DND-41 (cell line): ENCODE measurements at regions not wholly inside any gene's neighbourhood (a gene's known extent, or its start where the extent isn't known, plus 50 kb on each side); places are given as distances from the start of the nearest gene placed in this dataset.

Experiments
- ATAC-seq: fragments of 200-7000 bp; cut with Tn5 transposase; 3 replicates; pipeline ENCODE4 v1.9.1; 2021; ENCODE audit warnings: low read depth; ENCODE audit not compliant: insufficient read depth
- DNase-seq: peaks from one replicate; pipeline ENCODE4 v3.0.0-alpha.2; 2020
- H2AFZ ChIP-seq: 2 replicates; pipeline ENCODE4 v1.6.0; 2012; ENCODE audit warnings: low read depth, low read length
- H3K27ac ChIP-seq: 2 replicates; pipeline ENCODE4 v1.5.1; 2012; ENCODE audit warnings: low read length, inconsistent platforms
- H3K27me3 ChIP-seq: fragments of 200-600 bp; sonication (generic); 2 replicates; pipeline ENCODE4 v1.6.0; 2012; ENCODE audit warnings: low read length, mild to moderate bottlenecking, inconsistent platforms; ENCODE audit not compliant: insufficient read depth, poor library complexity
- H3K36me3 ChIP-seq: 2 replicates; pipeline ENCODE4 v1.5.1; 2012; ENCODE audit warnings: low read length, inconsistent platforms; ENCODE audit not compliant: insufficient read depth
- H3K4me1 ChIP-seq: 2 replicates; pipeline ENCODE4 v1.5.1; 2012; ENCODE audit warnings: mild to moderate bottlenecking, low read length; ENCODE audit not compliant: insufficient read depth
- H3K4me2 ChIP-seq: 2 replicates; pipeline ENCODE4 v1.6.0; 2012; ENCODE audit warnings: mild to moderate bottlenecking, moderate library complexity, low read length, inconsistent platforms; ENCODE audit not compliant: insufficient read depth
- H3K4me3 ChIP-seq, 2 experiments: fragments of 200-600 bp in 1 of 2; shearing (Covaris generic) in 1 of 2; 2 replicates each; pipeline ENCODE4 v1.5.1; 2012 to 2016; ENCODE audit warnings: inconsistent platforms in 2 of 2, low read length in 2 of 2, mild to moderate bottlenecking in 2 of 2, low read depth in 1 of 2, moderate library complexity in 1 of 2
- H3K79me2 ChIP-seq: 2 replicates; pipeline ENCODE4 v1.6.0; 2012; ENCODE audit warnings: low read length, inconsistent platforms; ENCODE audit not compliant: insufficient read depth
- H3K9ac ChIP-seq: 2 replicates; pipeline ENCODE4 v1.6.0; 2012; ENCODE audit warnings: low read depth, mild to moderate bottlenecking, inconsistent platforms, low read length, moderate library complexity
- H3K9me3 ChIP-seq: 2 replicates; pipeline ENCODE4 v1.5.1; 2012; ENCODE audit warnings: low read length, moderate library complexity, mild to moderate bottlenecking, inconsistent platforms; ENCODE audit not compliant: insufficient read depth, severe bottlenecking
- H4K20me1 ChIP-seq: 2 replicates; pipeline ENCODE4 v1.6.0; 2012; ENCODE audit warnings: low read length; ENCODE audit not compliant: insufficient read depth
- CTCF ChIP-seq: IDR thresholded peaks from 2 replicates; pipeline ENCODE4 v1.5.1; 2012; ENCODE audit warnings: borderline replicate concordance, low read length, moderate library complexity, mild to moderate bottlenecking; ENCODE audit not compliant: poor library complexity, severe bottlenecking; ENCODE audit errors: extremely low read depth
- EZH2 ChIP-seq: IDR thresholded peaks from 3 replicates; pipeline ENCODE4 v1.6.1; 2012; ENCODE audit warnings: borderline replicate concordance, low read depth, mild to moderate bottlenecking, moderate library complexity, low read length, inconsistent platforms; ENCODE audit not compliant: severe bottlenecking

- no peak for DNase-seq
- H3K4me2 ChIP-seq = no peak overlapping the region
- H2AFZ ChIP-seq = no peak overlapping the region
- H3K27ac ChIP-seq = no peak overlapping the region
- TF ChIP-seq EZH2 (no peak), CTCF (no peak)
- no peaks in the 10 kb centered on the region for H3K79me2 ChIP-seq
- no peaks in the 10 kb centered on the region for H3K4me1 ChIP-seq
- ATAC-seq = no peak
- no peaks in the 10 kb centered on the region for H3K36me3 ChIP-seq
- H3K27me3 ChIP-seq = no peaks in the 10 kb centered on the region
- no peak overlapping the region for H3K4me3 ChIP-seq
- H3K9me3 ChIP-seq = no peaks in the 10 kb centered on the region
- no peak overlapping the region for H3K9ac ChIP-seq
- H4K20me1 ChIP-seq = no peaks in the 10 kb centered on the region
Observed at GRCh38 chr17:69783865-69784264, 291.2 kb upstream of the KCNJ16 start.

GRCh38 chr17:69788957-69789356 lies 286.1 kb upstream of the KCNJ16 start:
- Histone ChIP-seq H4K20me1 (no peaks in the 10 kb centered on the region), H3K27me3 (no peaks in the 10 kb centered on the region), H3K9me3 (no peaks in the 10 kb centered on the region), H3K36me3 (no peaks in the 10 kb centered on the region), H3K4me1 (no peaks in the 10 kb centered on the region), H3K4me3 (no peak overlapping the region), H2AFZ (no peak overlapping the region), H3K27ac (no peak overlapping the region), H3K4me2 (no peak overlapping the region), H3K79me2 (no peaks in the 10 kb centered on the region), H3K9ac (no peak overlapping the region)
- ATAC-seq (no peak), DNase-seq (no peak)
- TF ChIP-seq EZH2 (no peak), CTCF (no peak)

- H2AFZ ChIP-seq = no peak overlapping the region
- no peak overlapping the region for H3K27ac ChIP-seq
- DNase-seq (no peak), ATAC-seq (no peak)
- no peaks in the 10 kb centered on the region for H3K27me3 ChIP-seq
- H3K79me2 ChIP-seq = no peaks in the 10 kb centered on the region
- no peaks in the 10 kb centered on the region for H3K4me1 ChIP-seq
- H4K20me1 ChIP-seq = no peaks in the 10 kb centered on the region
- H3K36me3 ChIP-seq = no peaks in the 10 kb centered on the region
- H3K9ac ChIP-seq = no peak overlapping the region
- H3K9me3 ChIP-seq = no peaks in the 10 kb centered on the region
- H3K4me2 ChIP-seq = no peak overlapping the region
- TF ChIP-seq CTCF = no peak
- TF ChIP-seq EZH2 = no peak
- H3K4me3 ChIP-seq = no peak overlapping the region
Observed at GRCh38 chr17:69796078-69796477, 278.9 kb upstream of the KCNJ16 start.

GRCh38 chr17:69800870-69801269 lies 274.2 kb upstream of the KCNJ16 start:
- Histone ChIP-seq H3K4me2 (no peak overlapping the region), H3K9me3 (peaks cover 8% of the 10 kb centered on the region), H3K79me2 (no peaks in the 10 kb centered on the region), H3K27ac (no peak overlapping the region), H3K4me1 (no peaks in the 10 kb centered on the region), H3K9ac (no peak overlapping the region), H3K27me3 (no peaks in the 10 kb centered on the region), H4K20me1 (no peaks in the 10 kb centered on the region), H3K4me3 (no peak overlapping the region), H2AFZ (no peak overlapping the region), H3K36me3 (no peaks in the 10 kb centered on the region)
- TF ChIP-seq EZH2 = no peak
- no peak for TF ChIP-seq CTCF
- ATAC-seq (no peak), DNase-seq (no peak)
